Adrenal gland (tissue), 9 donors: ENCODE measurements at regions not wholly inside any gene's neighbourhood (a gene's known extent, or its start where the extent isn't known, plus 50 kb on each side); places are given as distances from the start of the nearest gene placed in this dataset.

ENCODE experiments used
- DNase-seq, 7 donors: peaks; one replicate each; pipeline ENCODE4 v3.0.0-alpha.2; 2019 to 2020
- H3K27ac ChIP-seq, 5 donors: fragments of 200-600 bp; sonication (generic) in 4 of 5; 1 replicate in 3 of 5; 2 replicates in 2 of 5; pipeline versions ENCODE4 v1.5.1 to v1.8.0; 2016 to 2020; ENCODE audit warnings: mild to moderate bottlenecking in 1 of 5
- H3K27me3 ChIP-seq: fragments of 200-600 bp; 2 replicates; pipeline ENCODE4 v1.8.0; 2021
- H3K36me3 ChIP-seq, 2 donors: fragments of 200-600 bp; replicated peaks in 1 of 2; 1 replicate in 1 of 2; 2 replicates in 1 of 2; pipeline versions ENCODE4 v1.5.1 to v1.8.0; 2018 to 2022
- H3K4me1 ChIP-seq, 2 donors: fragments of 200-600 bp; replicated peaks in 1 of 2; 1 replicate in 1 of 2; 2 replicates in 1 of 2; pipeline versions ENCODE4 v1.5.1 to v1.8.0; 2018 to 2021
- H3K4me3 ChIP-seq, 4 donors: fragments of 200-600 bp; sonication (generic) in 3 of 4; one replicate each; pipeline ENCODE4 v1.5.1; 2016 to 2018
- H3K9me3 ChIP-seq, 3 donors: fragments of 200-600 bp; sonication (generic) in 1 of 3; replicated peaks in 1 of 3; 1 replicate in 2 of 3; 2 replicates in 1 of 3; pipeline versions ENCODE4 v1.5.1 to v1.8.0; 2016 to 2021
- POLR2A ChIP-seq, 2 donors: fragments of 450-650 bp; IDR thresholded peaks; one replicate each; pipeline ENCODE4 v1.6.1; 2017; ENCODE audit warnings: antibody characterized with exemption in 2 of 2, mild to moderate bottlenecking in 2 of 2, moderate library complexity in 1 of 2
- WGBS, 4 donors: extraction: QIAGEN DNeasy Blood & Tissue Kit in 2 of 4; methylation state at CpG; one replicate each; pipeline versions ENCODE4 v1.1.5 to v1.1.7; 2013 to 2017; 5-methylcytosine and 5-hydroxymethylcytosine counted together
- intact Hi-C, 2 donors: fragments of 100-400 bp; cut with DNase I; formaldehyde crosslinking; loops; one replicate each; pipeline versions ENCODE4 v1.14.1 to v1.15.0; 2022 to 2023
- TF ChIP-seq, protein P1 (sequence below), 6 experiments: fragments of 450-650 bp in 4 of 6; fragments of 200-600 bp in 2 of 6; sonication (generic) in 1 of 6; IDR thresholded peaks; 1 replicate in 5 of 6; 2 replicates in 1 of 6; pipeline versions ENCODE4 v1.5.1 to v1.8.0; 2016 to 2021; ENCODE audit warnings: antibody characterized with exemption in 6 of 6, mild to moderate bottlenecking in 2 of 6, moderate library complexity in 1 of 6
- donor health status: healthy with polysubstance abuse.
- donor health status: Bipolar disorder and iron deficiency.
- donor health status: DM: yes; HTN: yes; CAD: no.
- donor health status: DM: no; HTN: no; CAD: no.
- donor health status: DM: no; HTN: no; CAD: no.

- WGBS, 4 donors = 69 to 78% (median 72%) methylated on average over 3 of the region's 3 CpGs
- Histone ChIP-seq H3K4me3 (no peak overlapping the region), H3K4me1 (no peaks in the 10 kb centered on the region), H3K27ac (no peak overlapping the region), H3K9me3 (no peaks in the 10 kb centered on the region), H3K27me3 (no peaks in the 10 kb centered on the region), H3K36me3 (no peaks in the 10 kb centered on the region)
- no peak for DNase-seq
- intact Hi-C loops = no loop called here
- no peak for TF ChIP-seq POLR2A (IDR thresholded peaks at IDR 0.05)
- TF ChIP-seq, protein P1, sequence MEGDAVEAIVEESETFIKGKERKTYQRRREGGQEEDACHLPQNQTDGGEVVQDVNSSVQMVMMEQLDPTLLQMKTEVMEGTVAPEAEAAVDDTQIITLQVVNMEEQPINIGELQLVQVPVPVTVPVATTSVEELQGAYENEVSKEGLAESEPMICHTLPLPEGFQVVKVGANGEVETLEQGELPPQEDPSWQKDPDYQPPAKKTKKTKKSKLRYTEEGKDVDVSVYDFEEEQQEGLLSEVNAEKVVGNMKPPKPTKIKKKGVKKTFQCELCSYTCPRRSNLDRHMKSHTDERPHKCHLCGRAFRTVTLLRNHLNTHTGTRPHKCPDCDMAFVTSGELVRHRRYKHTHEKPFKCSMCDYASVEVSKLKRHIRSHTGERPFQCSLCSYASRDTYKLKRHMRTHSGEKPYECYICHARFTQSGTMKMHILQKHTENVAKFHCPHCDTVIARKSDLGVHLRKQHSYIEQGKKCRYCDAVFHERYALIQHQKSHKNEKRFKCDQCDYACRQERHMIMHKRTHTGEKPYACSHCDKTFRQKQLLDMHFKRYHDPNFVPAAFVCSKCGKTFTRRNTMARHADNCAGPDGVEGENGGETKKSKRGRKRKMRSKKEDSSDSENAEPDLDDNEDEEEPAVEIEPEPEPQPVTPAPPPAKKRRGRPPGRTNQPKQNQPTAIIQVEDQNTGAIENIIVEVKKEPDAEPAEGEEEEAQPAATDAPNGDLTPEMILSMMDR (IDR thresholded peaks at IDR 0.05) = no peak
Observed at GRCh38 chr5:27275345-27275744, 237.0 kb upstream of the CDH9 start.

DNA sequence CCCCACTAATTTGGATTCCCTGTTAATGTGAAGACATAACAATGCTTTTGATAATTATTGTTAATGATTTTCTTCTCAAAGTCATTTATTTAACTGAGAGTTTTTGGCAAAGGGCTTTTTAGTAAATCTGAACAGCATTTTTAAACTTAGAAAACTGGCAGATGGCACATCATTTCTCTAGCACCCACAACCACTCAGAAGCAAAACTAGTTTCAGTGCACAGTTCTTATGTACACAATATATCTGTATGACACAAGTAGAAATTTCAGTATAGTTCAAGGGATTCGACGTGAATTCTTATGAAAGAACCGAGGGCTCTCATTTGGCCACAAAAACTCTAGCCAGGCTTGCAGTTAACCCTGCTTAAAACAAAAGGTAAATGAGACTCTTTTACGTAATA is 231.4 kb upstream of the CDH9 start:
- DNase-seq = no peak
- intact Hi-C loops = no loop called here
- TF ChIP-seq, protein P1 (IDR thresholded peaks at IDR 0.05) = no peak
- TF ChIP-seq POLR2A (IDR thresholded peaks at IDR 0.05) = no peak
- Histone ChIP-seq H3K36me3 (no peaks in the 10 kb centered on the region), H3K4me1 (no peaks in the 10 kb centered on the region), H3K27ac (no peak overlapping the region), H3K27me3 (no peaks in the 10 kb centered on the region), H3K4me3 (no peak overlapping the region), H3K9me3 (no peaks in the 10 kb centered on the region)
- 84 to 96% (median 93%) methylated on average over 4 of the region's 4 CpGs for WGBS, 4 donors

DNA sequence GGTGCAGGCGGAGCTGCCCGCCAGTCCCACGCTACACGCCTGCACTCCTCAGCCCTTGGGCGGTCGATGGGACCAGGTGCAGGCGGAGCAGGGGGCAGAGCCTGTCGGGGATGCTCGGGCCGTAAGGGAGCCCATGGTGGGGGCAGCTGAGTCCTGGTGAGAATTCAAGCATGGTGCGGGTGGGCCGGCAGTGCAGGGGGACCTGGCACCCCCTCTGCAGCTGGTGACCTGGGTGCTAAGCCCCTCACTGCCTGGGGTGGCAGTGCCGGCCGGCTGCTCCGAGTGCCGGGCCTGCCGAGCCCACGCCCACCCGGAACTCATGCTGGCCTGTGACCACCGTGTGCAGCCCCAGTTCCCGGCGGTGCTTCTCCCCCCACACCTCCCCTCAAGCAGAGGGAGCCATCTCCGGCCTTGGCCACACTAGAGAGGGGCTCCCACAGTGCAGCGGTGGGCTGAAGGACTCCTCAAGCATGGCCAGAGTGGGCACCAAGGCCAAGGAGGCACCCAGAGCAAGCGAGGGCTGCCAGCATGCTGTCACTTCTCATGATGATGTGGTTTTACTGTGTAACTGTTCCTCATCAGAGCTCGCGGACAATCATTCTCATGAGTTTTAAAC is 228.9 kb upstream of the CDH9 start:
- TF ChIP-seq, protein P1 (IDR thresholded peaks at IDR 0.05) = no peak
- no peak for TF ChIP-seq POLR2A (IDR thresholded peaks at IDR 0.05)
- 88 to 94% (median 92%) methylated on average over 6 to 27 of the region's 27 CpGs for WGBS, 4 donors
- no peaks in the 10 kb centered on the region for H3K27me3 ChIP-seq
- no peak for DNase-seq
- intact Hi-C loops = no loop called here
- no peaks in the 10 kb centered on the region for H3K9me3 ChIP-seq
- H3K4me3 ChIP-seq = no peak overlapping the region
- H3K4me1 ChIP-seq = no peaks in the 10 kb centered on the region
- H3K36me3 ChIP-seq = no peaks in the 10 kb centered on the region
- H3K27ac ChIP-seq = no peak overlapping the region

DNA sequence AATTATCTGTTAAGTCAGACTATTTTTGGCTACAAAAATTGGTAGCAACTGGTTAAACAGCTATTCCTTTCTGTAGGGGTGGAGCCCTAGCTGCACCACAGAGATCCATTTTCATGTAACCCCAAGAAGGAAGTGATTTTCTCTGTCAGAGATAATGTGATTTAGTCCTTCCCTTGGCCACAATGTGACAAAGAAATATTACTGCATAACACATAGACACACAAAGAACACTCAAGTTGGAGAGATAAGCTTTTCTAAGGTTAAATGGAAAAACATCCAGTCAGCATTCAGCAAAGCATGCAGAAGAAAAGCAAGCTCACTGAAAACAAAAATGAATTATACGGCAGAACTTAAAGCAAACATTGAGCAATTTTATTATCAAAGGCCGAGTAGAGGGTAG is 227.8 kb upstream of the CDH9 start:
- Histone ChIP-seq H3K4me1 (no peaks in the 10 kb centered on the region), H3K4me3 (no peak overlapping the region), H3K9me3 (no peaks in the 10 kb centered on the region), H3K27ac (no peak overlapping the region), H3K36me3 (no peaks in the 10 kb centered on the region), H3K27me3 (no peaks in the 10 kb centered on the region)
- WGBS, 4 donors = 9 to 19% (median 15%) methylated on average over 2 of the region's 2 CpGs
- DNase-seq = no peak
- intact Hi-C loops = no loop called here
- no peak for TF ChIP-seq POLR2A (IDR thresholded peaks at IDR 0.05)
- TF ChIP-seq, protein P1 (IDR thresholded peaks at IDR 0.05) = no peak
